GM12864 (cell line): ENCODE measurements at regions not wholly inside any gene's neighbourhood (a gene's known extent, or its start where the extent isn't known, plus 50 kb on each side); places are given as distances from the start of the nearest gene placed in this dataset.
"Not testable (repeated sequence)": the region's sequence is repeated elsewhere in the genome, so short reads cannot be mapped to it uniquely, and the experiment has no call there.

Source experiments
- DNase-seq: peaks from one replicate; pipeline ENCODE4 v3.0.0-alpha.2; 2011; ENCODE audit warnings: low read depth
- H3K4me3 ChIP-seq: 2 replicates; pipeline ENCODE4 v1.5.1; 2011; ENCODE audit warnings: mild to moderate bottlenecking, low read depth, low read length, control low read depth
- TF ChIP-seq, protein P1 (sequence below): IDR thresholded peaks from 2 replicates; pipeline ENCODE4 v1.5.1; 2011; ENCODE audit warnings: low read depth, mild to moderate bottlenecking, moderate library complexity, low read length, control low read depth, inconsistent platforms; ENCODE audit errors: missing control alignments

DNA sequence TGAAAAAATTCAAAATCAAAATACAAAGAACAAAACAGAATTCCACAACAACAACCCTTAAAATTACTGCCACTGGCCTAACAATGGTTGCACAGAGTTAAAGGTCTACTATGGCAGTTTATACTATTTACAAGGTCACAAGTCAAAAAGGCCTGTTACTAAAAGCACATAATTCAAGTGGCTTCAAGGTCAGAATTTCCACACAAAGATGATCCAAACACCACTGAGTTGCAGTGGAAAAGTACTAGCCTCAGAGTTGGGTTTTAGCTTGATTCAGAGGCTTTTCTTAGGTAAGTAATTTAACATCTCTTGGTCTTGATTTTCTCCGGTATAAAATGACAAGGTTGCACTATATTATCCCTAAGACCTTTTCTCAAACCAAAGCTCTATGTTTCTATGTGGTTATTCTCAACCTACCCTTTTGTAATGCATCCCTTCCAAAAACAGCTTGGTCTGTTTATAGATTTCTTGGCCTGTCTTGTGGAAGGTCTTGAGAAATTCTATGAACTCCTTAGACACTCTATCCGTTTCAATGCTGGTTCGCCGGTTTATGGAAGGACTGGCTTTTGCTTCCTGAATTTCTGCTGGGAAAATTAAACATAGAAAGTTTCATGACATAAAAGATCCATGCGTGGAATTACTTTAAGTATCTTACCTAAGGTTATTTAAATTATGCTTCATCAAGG, 69.5 kb downstream of the MDH2 start:
- DNase-seq, H3K4me3 ChIP-seq: not testable (repeated sequence)

DNA sequence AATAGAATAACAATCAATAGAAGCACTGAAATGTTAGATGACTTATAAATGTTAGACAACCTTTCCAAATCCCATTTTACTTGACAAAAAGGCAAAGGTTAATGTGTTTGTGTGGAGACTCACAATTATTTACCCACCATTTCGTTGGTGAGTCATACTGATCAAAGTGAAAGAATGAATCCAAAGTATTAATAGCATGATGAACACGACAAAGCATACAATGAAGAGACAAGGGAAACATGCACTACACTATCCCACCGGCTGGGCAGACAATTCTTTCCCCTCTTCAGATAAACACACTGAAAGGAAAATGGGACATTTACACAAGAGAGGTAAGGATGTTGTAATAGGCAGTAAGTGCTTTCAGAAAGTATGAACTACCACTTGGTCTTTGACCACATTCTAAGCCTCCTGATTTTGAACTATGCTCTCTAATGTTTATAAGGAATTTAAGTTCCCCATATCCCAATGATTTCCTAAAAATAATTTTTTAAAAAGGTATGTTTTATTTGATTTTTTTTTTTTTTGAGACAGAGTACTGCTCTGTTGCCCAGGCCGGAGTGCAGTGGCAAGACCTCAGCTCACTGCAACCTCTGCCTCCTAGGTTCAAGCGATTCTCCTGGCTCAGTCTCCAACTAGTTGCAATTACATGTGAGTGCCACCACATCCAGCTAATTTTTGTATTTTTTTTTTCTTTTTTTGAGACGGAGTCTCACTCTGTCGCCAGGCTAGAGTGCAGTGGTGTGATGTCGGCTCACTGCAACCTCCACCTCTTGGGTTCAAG, 70.5 kb downstream of the MDH2 start:
- DNase-seq, H3K4me3 ChIP-seq: not testable (repeated sequence)

DNA sequence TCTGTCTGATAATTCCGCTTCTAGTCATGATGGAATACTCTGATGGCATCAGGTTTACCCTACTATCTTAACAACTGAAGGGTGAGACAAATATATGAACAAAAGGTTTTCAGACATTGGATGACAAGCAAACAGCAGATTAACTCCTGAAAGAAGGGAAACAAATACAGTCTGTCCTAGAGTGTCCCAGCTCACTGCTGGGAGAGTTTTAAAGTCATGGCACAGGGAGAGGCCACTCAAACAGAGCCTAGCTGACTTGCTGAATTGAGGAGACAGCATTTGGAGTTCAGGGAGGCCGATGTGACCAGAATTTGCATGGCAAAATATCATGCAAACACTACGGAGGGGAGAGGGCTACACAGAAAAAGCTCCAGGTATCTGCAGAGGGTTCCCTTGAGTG, 73.1 kb downstream of the MDH2 start:
- TF ChIP-seq, protein P1, sequence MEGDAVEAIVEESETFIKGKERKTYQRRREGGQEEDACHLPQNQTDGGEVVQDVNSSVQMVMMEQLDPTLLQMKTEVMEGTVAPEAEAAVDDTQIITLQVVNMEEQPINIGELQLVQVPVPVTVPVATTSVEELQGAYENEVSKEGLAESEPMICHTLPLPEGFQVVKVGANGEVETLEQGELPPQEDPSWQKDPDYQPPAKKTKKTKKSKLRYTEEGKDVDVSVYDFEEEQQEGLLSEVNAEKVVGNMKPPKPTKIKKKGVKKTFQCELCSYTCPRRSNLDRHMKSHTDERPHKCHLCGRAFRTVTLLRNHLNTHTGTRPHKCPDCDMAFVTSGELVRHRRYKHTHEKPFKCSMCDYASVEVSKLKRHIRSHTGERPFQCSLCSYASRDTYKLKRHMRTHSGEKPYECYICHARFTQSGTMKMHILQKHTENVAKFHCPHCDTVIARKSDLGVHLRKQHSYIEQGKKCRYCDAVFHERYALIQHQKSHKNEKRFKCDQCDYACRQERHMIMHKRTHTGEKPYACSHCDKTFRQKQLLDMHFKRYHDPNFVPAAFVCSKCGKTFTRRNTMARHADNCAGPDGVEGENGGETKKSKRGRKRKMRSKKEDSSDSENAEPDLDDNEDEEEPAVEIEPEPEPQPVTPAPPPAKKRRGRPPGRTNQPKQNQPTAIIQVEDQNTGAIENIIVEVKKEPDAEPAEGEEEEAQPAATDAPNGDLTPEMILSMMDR = no peak
- H3K4me3 ChIP-seq = no peak overlapping the region
- DNase-seq = no peak

DNA sequence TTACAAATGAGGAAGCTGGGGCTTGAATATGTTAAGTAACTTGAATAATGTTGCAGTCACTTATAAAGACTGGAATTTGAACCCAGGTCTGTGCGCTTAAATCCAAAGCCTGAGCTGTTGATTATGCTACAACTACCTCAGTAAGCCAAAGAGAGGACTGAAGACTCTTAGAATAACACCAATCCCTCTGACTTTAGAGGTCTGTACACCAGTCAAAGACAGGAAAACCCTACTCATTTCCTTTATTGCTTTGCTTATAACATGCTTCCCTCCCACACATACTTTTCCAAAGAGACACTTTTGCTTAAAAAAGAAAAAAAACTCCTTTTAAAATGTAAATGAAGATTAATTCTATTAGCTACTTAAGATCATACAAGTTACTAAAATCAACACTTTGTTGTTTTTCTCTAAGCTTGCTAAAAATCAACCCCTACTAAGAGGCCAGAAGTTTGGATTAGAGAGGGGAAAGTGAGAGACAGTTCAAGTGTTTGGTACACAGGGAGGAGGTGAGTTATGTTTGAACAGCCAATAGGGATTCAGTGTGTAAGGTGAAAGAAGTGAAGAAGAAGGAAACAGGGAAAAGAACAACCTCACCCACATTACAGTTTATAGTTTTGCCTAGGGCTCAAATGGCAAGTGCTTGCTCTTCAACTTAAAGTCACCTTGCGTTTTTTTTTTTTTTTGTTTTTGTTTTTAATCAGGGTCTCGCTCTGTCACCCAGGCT, 74.8 kb downstream of the MDH2 start:
- TF ChIP-seq, protein P1 = no peak
- no peak overlapping the region for H3K4me3 ChIP-seq
- no peak for DNase-seq

DNA sequence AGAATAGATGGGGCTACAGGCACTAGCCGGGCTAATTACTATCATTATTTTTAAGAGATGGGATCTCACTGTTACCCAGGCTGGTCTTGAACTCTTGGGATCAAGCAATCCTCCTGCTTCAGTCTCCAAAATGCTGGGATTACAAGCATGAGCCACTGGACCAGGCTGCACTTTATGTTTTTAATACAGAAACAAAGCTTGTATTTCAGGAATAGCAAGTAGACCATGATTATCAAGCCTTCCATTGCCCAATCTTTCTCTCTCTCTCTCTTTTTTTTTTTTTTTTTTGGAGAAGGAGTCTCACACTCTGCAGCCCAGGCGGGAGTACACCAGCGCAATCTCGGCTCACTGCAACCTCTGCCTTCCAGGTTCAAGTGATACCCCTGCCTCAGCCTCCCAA, 75.4 kb downstream of the MDH2 start:
- DNase-seq = no peak
- TF ChIP-seq, protein P1 = no peak
- H3K4me3 ChIP-seq = no peak overlapping the region

DNA sequence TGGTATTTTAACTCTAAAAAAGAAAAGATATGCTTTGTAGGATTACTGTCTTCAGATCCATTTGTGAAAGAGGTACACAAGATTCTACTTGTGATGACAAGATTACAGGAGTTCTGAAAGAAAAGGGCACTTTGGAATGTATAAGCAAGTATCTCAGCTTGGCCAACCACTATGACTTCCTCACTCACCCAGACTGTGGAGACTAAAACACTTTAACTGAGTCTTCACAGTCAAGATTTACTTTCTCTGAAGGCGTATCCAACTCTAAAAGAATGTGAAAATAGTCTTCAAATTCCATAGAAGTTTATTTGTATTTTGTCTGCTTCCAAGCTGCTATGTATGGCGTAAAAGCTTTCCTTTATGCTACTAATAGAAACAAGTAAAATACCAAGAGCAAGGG, 76.1 kb upstream of the SRRM3 start:
- no peak for DNase-seq
- TF ChIP-seq, protein P1 = no peak
- no peak overlapping the region for H3K4me3 ChIP-seq

DNA sequence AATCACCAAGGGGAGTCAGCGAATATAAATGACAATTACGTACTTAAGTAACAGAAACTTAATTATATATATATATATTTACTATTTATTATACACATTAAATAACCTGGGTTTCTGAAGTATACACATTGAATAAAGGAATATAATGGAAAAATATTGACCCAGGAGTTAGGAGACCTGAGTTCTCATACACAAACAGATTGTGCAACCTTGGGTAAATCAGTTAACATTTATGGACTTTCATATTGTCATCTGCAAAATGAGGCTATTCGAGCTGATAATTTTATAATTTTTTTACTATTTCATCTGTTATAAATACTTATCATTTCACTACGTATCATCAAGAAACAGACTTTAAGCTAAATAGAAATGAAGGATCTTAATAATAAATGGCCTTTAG, 75.1 kb upstream of the SRRM3 start:
- H3K4me3 ChIP-seq = no peak overlapping the region
- TF ChIP-seq, protein P1 = no peak

More for the DNA sequence above, 75.1 kb upstream of the SRRM3 start:
- no peak for DNase-seq
